Natural killer cell (primary cell): ENCODE measurements at regions not wholly inside any gene's neighbourhood (a gene's known extent, or its start where the extent isn't known, plus 50 kb on each side); places are given as distances from the start of the nearest gene placed in this dataset.

ENCODE experiments used
- ATAC-seq, 3 donors: fragments of 150-1000 bp in 2 of 3; fragments of 200-7000 bp in 1 of 3; cut with Tn5 transposase; 1 replicate in 1 of 3; 2 replicates in 2 of 3; pipeline ENCODE4 v1.10.0; 2021; ENCODE audit warnings: mild to moderate bottlenecking in 2 of 3, moderate library complexity in 2 of 3
- DNase-seq, 2 donors: peaks; one replicate each; pipeline versions ENCODE4 v3.0.0 to v3.0.0-alpha.2; 2013 to 2021; ENCODE audit warnings: mixed read lengths in 1 of 2
- H3K27ac ChIP-seq: one replicate; pipeline ENCODE4 v1.5.1; 2013; ENCODE audit warnings: mild to moderate bottlenecking, low read length
- H3K27me3 ChIP-seq: one replicate; pipeline ENCODE4 v1.6.1; 2013; ENCODE audit warnings: low read length; ENCODE audit not compliant: control insufficient read depth, insufficient read depth
- H3K36me3 ChIP-seq: one replicate; pipeline ENCODE4 v1.6.1; 2013; ENCODE audit warnings: low read length; ENCODE audit not compliant: control insufficient read depth, insufficient read depth
- H3K4me1 ChIP-seq: one replicate; pipeline ENCODE4 v1.6.1; 2013; ENCODE audit warnings: low read length; ENCODE audit not compliant: control insufficient read depth, insufficient read depth
- H3K4me3 ChIP-seq: one replicate; pipeline ENCODE4 v1.5.1; 2013; ENCODE audit warnings: low read length
- H3K9me3 ChIP-seq: one replicate; pipeline ENCODE4 v1.6.1; 2013; ENCODE audit warnings: low read length; ENCODE audit not compliant: control insufficient read depth, insufficient read depth
- H3K27ac Mint-ChIP-seq, 2 donors: one replicate each; pipeline ENCODE4 v1.8.0; 2022; ENCODE audit warnings: mild to moderate bottlenecking in 2 of 2, mixed read lengths in 2 of 2, moderate library complexity in 1 of 2
- H3K27me3 Mint-ChIP-seq, 2 donors: one replicate each; pipeline ENCODE4 v1.8.0; 2022; ENCODE audit warnings: low read depth in 2 of 2, mixed read lengths in 2 of 2
- H3K36me3 Mint-ChIP-seq: one replicate; pipeline ENCODE4 v1.8.0; 2022; ENCODE audit warnings: mixed read lengths
- H3K4me1 Mint-ChIP-seq, 2 donors: one replicate each; pipeline ENCODE4 v1.8.0; 2022; ENCODE audit warnings: mixed read lengths in 2 of 2
- H3K4me3 Mint-ChIP-seq: one replicate; pipeline ENCODE4 v1.8.0; 2022; ENCODE audit warnings: mild to moderate bottlenecking, moderate library complexity, mixed read lengths
- H3K9me3 Mint-ChIP-seq, 2 donors: one replicate each; pipeline ENCODE4 v1.8.0; 2022; ENCODE audit warnings: mixed read lengths in 2 of 2
- WGBS: methylation state at CpG from one replicate; pipeline ENCODE4 v1.1.7; 2013; ENCODE audit warnings: missing lambda C conversion rate; ENCODE audit not compliant: insufficient coverage; 5-methylcytosine and 5-hydroxymethylcytosine counted together
- intact Hi-C: fragments of 100-400 bp; cut with micrococcal nuclease; formaldehyde crosslinking; loops from one replicate; pipeline ENCODE4 v1.14.2; 2022
- TF ChIP-seq, protein P1 (sequence below): fragments of 200-600 bp; IDR thresholded peaks from one replicate; pipeline ENCODE4 v1.8.0; 2022; ENCODE audit warnings: antibody characterized with exemption

DNA sequence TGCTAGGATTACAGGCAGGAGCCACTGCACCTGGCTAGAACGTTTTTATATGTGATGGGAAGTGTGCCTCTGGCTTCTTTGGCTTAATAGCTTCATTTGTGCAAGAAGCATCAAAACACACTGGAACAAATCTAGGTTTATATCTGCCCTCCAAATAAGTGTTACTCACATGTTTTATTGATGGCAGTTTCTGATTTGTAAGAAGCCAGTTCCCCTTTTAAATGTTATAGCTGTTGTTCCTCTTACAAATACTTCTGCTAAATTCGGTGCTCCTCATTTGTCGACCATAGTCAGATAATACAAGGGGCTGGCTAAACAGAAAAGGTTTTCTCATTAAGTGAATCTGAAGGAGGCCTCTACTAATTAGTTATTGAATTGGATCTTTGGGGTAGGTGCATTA, 307.1 kb upstream of the SEMA6D start:
- Mint-ChIP-seq H3K27me3 (no peaks in the 10 kb centered on the region), H3K9me3 (peaks cover 0 to 2% of the 10 kb centered on the region in 2 donors), H3K36me3 (no peaks in the 10 kb centered on the region), H3K4me1 (no peaks in the 10 kb centered on the region), H3K4me3 (no peak overlapping the region), H3K27ac (no peak overlapping the region)
- 0% methylated on average over 3 of the region's 3 CpGs for WGBS
- intact Hi-C loops, result no loop called here
- Histone ChIP-seq H3K9me3 (no peaks in the 10 kb centered on the region), H3K27me3 (no peaks in the 10 kb centered on the region), H3K36me3 (no peaks in the 10 kb centered on the region), H3K4me3 (no peak overlapping the region), H3K4me1 (no peaks in the 10 kb centered on the region), H3K27ac (no peak overlapping the region)
- TF ChIP-seq, protein P1, sequence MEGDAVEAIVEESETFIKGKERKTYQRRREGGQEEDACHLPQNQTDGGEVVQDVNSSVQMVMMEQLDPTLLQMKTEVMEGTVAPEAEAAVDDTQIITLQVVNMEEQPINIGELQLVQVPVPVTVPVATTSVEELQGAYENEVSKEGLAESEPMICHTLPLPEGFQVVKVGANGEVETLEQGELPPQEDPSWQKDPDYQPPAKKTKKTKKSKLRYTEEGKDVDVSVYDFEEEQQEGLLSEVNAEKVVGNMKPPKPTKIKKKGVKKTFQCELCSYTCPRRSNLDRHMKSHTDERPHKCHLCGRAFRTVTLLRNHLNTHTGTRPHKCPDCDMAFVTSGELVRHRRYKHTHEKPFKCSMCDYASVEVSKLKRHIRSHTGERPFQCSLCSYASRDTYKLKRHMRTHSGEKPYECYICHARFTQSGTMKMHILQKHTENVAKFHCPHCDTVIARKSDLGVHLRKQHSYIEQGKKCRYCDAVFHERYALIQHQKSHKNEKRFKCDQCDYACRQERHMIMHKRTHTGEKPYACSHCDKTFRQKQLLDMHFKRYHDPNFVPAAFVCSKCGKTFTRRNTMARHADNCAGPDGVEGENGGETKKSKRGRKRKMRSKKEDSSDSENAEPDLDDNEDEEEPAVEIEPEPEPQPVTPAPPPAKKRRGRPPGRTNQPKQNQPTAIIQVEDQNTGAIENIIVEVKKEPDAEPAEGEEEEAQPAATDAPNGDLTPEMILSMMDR, result no peak
- ATAC-seq (no peak), DNase-seq (no peak)

DNA sequence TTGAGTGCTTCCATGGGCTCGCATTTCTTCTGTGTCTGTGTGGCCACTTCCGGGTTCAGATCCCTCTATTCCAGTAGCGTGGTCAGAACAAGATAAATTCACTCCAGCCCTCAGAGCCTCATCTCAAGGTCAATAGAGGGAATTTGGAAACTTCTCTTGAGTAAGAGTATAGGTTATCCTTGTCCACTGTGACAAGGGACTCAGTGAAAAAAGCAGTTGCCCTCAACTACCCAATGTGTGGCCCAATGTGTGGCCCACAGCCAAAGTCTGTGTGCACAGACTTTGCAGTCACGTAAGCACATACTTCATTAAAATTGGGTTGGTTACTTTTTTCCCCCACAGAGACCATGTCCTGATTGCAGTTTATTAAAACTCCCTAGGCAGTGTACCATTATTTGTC, 305.6 kb upstream of the SEMA6D start:
- Histone ChIP-seq H3K36me3 (no peaks in the 10 kb centered on the region), H3K4me1 (no peaks in the 10 kb centered on the region), H3K4me3 (no peak overlapping the region), H3K9me3 (no peaks in the 10 kb centered on the region), H3K27ac (no peak overlapping the region), H3K27me3 (no peaks in the 10 kb centered on the region)
- DNase-seq, result no peak
- Mint-ChIP-seq H3K9me3 (peaks cover 0 to 2% of the 10 kb centered on the region in 2 donors), H3K36me3 (no peaks in the 10 kb centered on the region), H3K4me3 (no peak overlapping the region), H3K27ac (no peak overlapping the region), H3K27me3 (no peaks in the 10 kb centered on the region), H3K4me1 (no peaks in the 10 kb centered on the region)
- no peak for ATAC-seq
- intact Hi-C loops, result no loop called here
- WGBS, result 92% methylated on average over 2 of the region's 4 CpGs
- TF ChIP-seq, protein P1, result no peak

DNA sequence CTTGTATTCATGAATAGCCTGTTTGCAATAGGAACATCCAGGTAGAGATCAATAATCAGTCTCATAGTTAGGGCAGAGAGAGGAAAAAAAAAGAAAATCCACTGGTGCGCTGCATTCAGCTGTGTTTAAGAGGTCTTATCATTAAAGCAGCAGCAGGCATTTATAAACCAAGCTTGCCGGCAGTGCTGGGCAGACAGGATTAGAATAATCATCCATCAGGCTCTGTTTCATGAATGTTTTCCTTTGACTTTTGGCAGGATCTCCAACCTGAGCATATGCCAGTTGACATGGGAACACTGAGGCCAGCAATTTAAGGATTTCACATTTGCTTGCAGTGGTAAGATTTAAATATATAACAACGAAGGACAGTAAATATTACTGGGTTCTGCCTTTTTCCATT, 305.2 kb upstream of the SEMA6D start:
- no peaks in the 10 kb centered on the region for H3K4me1 Mint-ChIP-seq
- TF ChIP-seq, protein P1, result no peak
- Histone ChIP-seq H3K36me3 (no peaks in the 10 kb centered on the region), H3K4me1 (no peaks in the 10 kb centered on the region), H3K4me3 (no peak overlapping the region), H3K27ac (no peak overlapping the region), H3K27me3 (no peaks in the 10 kb centered on the region), H3K9me3 (no peaks in the 10 kb centered on the region)
- no peaks in the 10 kb centered on the region for H3K27me3 Mint-ChIP-seq
- H3K9me3 Mint-ChIP-seq, result peaks cover 0 to 2% of the 10 kb centered on the region in 2 donors
- DNase-seq, result no peak
- WGBS, result 84% methylated on average over 3 of the region's 3 CpGs
- intact Hi-C loops, result no loop called here
- no peak overlapping the region for H3K27ac Mint-ChIP-seq
- no peak for ATAC-seq
- no peaks in the 10 kb centered on the region for H3K36me3 Mint-ChIP-seq
- no peak overlapping the region for H3K4me3 Mint-ChIP-seq

DNA sequence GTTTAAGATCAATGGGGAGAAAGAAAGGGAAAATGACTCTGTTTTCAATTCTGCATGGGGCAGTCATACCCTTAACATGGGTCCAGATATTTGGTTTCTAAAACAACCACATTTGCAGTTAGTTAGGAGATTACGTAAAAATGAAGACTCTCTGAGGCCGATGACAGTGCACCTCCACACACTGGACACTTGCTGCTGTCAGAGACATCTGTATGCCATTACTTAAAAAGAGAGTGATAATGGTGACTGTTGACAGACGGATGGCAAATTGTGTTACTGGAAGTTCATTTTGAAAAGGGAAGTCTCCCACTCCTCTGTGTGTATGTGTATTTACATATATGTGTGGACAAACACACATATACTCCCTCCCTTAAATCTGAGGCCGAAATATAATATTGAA, 304.5 kb upstream of the SEMA6D start:
- no peak overlapping the region for H3K4me3 Mint-ChIP-seq
- H3K9me3 Mint-ChIP-seq, result peaks cover 0 to 2% of the 10 kb centered on the region in 2 donors
- H3K36me3 Mint-ChIP-seq, result no peaks in the 10 kb centered on the region
- no peaks in the 10 kb centered on the region for H3K4me1 ChIP-seq
- TF ChIP-seq, protein P1, result no peak
- no peaks in the 10 kb centered on the region for H3K36me3 ChIP-seq
- intact Hi-C loops, result no loop called here
- no peak overlapping the region for H3K4me3 ChIP-seq
- 100% methylated on average over 2 of the region's 4 CpGs for WGBS
- no peaks in the 10 kb centered on the region for H3K9me3 ChIP-seq
- H3K27ac Mint-ChIP-seq, result no peak overlapping the region
- no peaks in the 10 kb centered on the region for H3K27me3 Mint-ChIP-seq
- H3K27me3 ChIP-seq, result no peaks in the 10 kb centered on the region
- ATAC-seq (no peak), DNase-seq (no peak)
- H3K4me1 Mint-ChIP-seq, result no peaks in the 10 kb centered on the region
- no peak overlapping the region for H3K27ac ChIP-seq
